ENCODE measurements at regions not wholly inside any gene's neighbourhood (a gene's known extent, or its start where the extent isn't known, plus 50 kb on each side); places are given as distances from the start of the nearest gene placed in this dataset.
A peak's percentile ranks its signal among the peaks of the same experiment; 100 is the strongest.

- no peak for DNase-seq
These were observed 90.2 kb upstream of the TAS2R1 start for GRCh38 chr5:9720361-9720760.

GRCh38 chr5:9716838-9717281 is 86.7 kb upstream of the TAS2R1 start:
- DNase-seq = no peak

GRCh38 chr5:9715891-9716335 is 85.8 kb upstream of the TAS2R1 start:
- no peak for DNase-seq

- DNase-seq = no peak
These were observed 83.9 kb upstream of the TAS2R1 start for GRCh38 chr5:9713959-9714586.

GRCh38 chr5:9713356-9713755 is 83.2 kb upstream of the TAS2R1 start:
- DNase-seq = no peak

GRCh38 chr5:9712911-9713310 is 82.8 kb upstream of the TAS2R1 start:
- no peak for DNase-seq

GRCh38 chr5:9712506-9712905 is 82.4 kb upstream of the TAS2R1 start:
- DNase-seq = no peak

GRCh38 chr5:9710069-9710468 is 79.9 kb upstream of the TAS2R1 start:
- no peak for DNase-seq

- DNase-seq = no peak
These were observed 77.7 kb upstream of the TAS2R1 start for GRCh38 chr5:9707732-9708462.

- no peak for DNase-seq
These were observed 69.5 kb upstream of the TAS2R1 start for GRCh38 chr5:9699681-9700080.

GRCh38 chr5:9698841-9699240 is 68.7 kb upstream of the TAS2R1 start:
- DNase-seq = no peak

GRCh38 chr5:9698125-9698826 is 68.1 kb upstream of the TAS2R1 start:
- peak; percentile 4 for DNase-seq

- DNase-seq = no peak
These were observed 62.4 kb upstream of the TAS2R1 start for GRCh38 chr5:9692576-9692975.

- DNase-seq = no peak
These were observed 61.1 kb upstream of the TAS2R1 start for GRCh38 chr5:9691261-9691660.

GRCh38 chr5:9690751-9691150 is 60.6 kb upstream of the TAS2R1 start:
- DNase-seq = no peak

GRCh38 chr5:9686216-9686615 is 56.1 kb upstream of the TAS2R1 start:
- no peak for DNase-seq

GRCh38 chr5:9681706-9682105 is 51.6 kb upstream of the TAS2R1 start:
- DNase-seq = no peak
